SK-N-MC (cell line): ENCODE measurements at regions not wholly inside any gene's neighbourhood (a gene's known extent, or its start where the extent isn't known, plus 50 kb on each side); places are given as distances from the start of the nearest gene placed in this dataset.

Experiments used
- EZH2 ChIP-seq: fragments of 200-600 bp; sonication (generic); IDR thresholded peaks from one replicate; pipeline ENCODE4 v1.6.1; 2017; ENCODE audit warnings: antibody characterized with exemption
- POLR2AphosphoS5 ChIP-seq: IDR thresholded peaks from 2 replicates; pipeline ENCODE4 v1.6.1; 2012; ENCODE audit warnings: mild to moderate bottlenecking, low read depth, low read length, borderline replicate concordance

- no peak for TF ChIP-seq POLR2AphosphoS5
- TF ChIP-seq EZH2: no peak
These were observed 321.7 kb upstream of the TSHZ3 start for GRCh38 chr19:31670931-31671330.
